ENCODE measurements at regions not wholly inside any gene's neighbourhood (a gene's known extent, or its start where the extent isn't known, plus 50 kb on each side); places are given as distances from the start of the nearest gene placed in this dataset.

- no peak for DNase-seq (ENCODE audit: low read depth in 1 of 2, low spot score in 1 of 2)
These were observed 64.5 kb downstream of the COPS8 start for GRCh38 chr2:237150186-237150585.

DNA sequence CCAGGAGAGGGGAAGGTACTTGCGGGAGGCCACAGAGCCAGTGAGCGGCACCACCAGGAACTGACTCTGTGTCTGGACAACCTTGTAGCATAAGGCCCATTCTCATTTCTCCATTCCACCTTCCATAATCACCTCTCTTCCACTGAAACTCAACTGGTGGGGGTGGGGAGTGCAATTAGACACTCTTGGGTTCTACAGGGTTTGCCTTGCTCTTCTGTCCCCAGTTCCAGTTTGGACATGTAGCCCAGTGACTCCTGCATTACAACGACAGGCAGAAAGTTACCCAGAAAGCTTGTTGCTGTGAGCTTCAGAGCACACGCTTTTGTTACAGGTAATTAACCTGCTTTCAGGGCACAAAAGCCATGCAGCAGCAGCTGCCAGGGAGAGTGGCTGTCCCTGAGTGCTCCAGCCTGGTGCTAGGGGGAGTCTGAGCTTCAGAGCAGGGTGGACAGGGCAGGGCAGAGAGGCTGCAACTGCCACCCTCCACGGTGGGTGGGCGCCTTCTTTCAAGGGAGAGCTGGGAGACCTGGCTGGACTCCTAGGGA lies 65.2 kb downstream of the COPS8 start:
- DNase-seq (ENCODE audit: low read depth in 1 of 2, low spot score in 1 of 2) = no peak

- no peak for DNase-seq (ENCODE audit: low read depth in 1 of 2, low spot score in 1 of 2)
These were observed 66.7 kb downstream of the COPS8 start for GRCh38 chr2:237152361-237152760.

DNA sequence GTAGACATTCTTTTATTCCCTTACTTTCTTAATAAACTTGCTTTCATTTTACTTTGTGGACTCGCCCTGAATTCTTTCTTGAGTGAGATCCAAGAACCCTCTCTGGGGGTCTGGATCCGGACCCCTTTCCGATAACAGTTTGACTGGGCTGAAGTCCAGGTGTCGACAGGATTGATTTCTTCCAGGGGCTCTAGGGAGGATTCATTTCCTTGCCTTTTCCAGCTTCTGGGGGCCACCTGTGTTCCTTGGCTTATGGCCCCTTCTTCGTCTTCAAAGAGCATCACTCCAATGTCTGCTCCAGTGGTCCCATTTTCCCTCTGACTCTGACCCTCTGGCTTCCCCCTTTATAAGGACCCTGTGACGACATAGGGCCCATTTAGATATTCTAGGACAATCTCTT lies 67.5 kb downstream of the COPS8 start:
- no peak for DNase-seq (ENCODE audit: low read depth in 1 of 2, low spot score in 1 of 2)

DNA sequence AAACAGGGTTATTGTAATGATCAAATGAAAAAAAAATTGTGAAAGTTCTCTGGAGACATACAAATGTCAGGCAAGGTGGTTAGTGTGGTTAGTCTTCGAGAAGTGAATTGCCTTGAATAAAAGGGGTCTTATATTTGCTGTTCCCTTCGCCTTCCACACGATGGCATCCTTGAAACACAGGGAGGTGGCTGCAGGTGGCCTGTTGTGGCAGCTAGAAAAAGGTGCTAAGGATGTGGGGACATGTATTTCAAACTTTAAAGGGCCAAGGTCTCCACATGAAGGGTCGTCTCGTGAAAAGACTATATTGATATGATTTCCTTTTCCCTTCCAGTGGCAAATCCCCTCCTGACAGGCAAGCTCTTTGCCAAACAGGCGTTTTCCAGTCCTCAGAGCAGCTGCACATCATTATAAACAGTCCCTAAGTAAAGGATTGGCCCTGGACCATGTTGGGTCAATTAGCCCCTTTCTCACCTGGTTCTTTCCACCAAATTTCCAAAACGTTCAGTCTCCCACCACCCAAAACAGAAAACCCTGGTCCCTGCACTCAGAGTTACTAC lies 68.5 kb downstream of the COPS8 start:
- DNase-seq (ENCODE audit: low read depth in 1 of 2, low spot score in 1 of 2) = peak in 1 of 2 donors; percentile 19

- DNase-seq (ENCODE audit: low read depth in 1 of 2, low spot score in 1 of 2) = no peak
These were observed 69.5 kb downstream of the COPS8 start for GRCh38 chr2:237154884-237155851.

DNA sequence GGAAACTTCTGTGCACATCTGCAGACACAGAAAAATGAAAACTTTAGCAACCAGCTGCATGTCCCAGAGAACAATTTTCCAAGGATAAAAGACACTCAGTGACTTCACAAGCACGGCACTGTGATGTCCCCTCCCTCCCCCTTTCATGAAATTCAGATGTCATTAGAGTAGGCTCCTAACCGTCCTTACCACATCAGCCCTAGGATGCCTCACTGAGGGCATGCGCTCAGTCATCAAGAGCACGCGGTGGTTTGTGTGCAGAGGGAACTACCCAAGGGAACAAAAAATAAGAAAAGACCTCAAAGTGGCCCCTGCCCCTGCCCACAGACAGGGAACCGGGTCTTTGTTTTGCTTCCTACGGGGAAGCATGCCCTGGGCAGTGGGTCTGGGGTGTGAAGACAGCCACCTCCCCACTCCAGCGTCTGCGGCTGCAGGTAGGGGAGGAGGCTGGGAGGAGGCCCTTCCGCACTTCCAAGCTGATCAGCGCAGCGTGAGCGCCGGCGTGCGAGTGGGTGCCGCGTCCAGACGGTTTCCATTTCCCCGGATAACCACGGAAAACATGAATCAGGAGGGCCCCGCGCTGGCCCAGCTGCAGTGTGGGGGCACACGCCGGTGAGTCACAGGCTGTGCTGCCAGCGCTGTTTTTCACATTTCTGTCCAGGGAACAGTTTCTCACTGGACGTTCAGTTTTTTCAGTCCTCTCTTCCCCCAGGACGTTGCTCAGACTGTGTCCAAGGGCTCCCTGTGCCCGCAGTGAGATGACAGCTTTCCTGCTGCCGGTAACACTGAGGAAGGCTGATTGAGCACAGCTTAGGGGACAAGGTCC lies 70.6 kb downstream of the COPS8 start:
- no peak for DNase-seq (ENCODE audit: low read depth in 1 of 2, low spot score in 1 of 2)

DNA sequence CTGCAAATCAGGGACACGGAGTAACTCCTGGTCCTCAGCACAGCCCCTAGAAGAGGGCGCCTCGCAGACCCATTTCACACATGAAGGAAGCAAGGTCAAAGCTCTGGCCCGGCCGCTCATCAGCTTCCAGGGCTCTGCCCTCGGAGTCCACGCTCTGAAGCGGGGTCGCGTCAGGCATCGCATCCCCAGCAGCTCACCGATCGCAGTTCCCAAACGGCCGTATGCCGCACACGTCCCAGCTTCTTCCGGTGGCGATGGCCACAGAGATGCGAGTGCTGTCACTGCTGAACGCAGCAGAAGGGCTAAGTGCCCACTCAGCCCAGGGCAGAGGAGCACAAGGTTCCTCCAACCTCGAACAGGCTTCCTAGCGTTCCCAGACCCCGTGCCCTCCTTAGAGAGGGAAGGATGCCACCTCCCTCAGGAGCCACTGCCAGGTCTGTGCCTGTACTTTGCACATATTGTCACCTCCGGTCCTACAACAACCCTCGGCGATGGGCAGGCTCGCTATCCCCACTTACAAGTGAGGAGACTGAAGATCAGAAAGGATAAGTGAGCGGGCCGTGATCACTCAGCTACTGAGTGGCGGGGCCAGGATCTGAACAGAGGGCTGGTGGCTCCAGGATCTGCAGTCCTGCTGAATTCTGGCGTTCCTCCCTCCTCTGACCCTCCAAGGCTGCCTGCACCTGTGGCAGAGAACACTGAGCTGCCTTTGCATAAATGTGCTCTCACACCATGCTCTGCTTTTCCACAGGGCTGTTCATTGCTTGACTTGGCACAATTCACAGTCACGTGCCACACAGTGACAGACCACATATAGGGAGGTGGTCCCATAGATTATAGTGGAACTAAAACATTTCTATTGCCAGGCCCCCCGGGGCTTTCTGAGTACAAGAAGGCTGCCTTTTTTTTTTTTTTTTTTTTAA lies 71.4 kb downstream of the COPS8 start:
- DNase-seq (ENCODE audit: low read depth in 1 of 2, low spot score in 1 of 2) = no peak

GRCh38 chr2:237157780-237158102 lies 72.1 kb downstream of the COPS8 start:
- DNase-seq (ENCODE audit: low read depth in 1 of 2, low spot score in 1 of 2) = no peak

DNA sequence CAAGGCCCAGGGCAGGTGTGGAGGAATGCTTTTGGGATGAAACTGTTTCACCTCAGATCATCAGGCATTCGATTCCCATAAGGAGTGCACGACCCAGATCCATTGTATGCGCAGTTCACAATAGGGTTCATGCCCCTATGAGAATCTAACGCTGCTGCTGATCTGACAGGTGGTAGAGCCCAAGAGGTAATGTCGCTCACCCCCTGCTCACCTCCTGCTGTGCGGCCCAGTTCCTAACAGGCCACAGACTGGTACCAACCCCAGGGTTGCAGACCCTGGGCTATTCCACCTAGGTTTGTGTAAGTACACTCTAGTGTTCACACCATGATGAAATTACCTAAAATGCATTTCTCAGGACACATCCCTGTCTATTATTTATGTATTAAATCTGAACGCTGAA lies 72.5 kb downstream of the COPS8 start:
- DNase-seq (ENCODE audit: low read depth in 1 of 2, low spot score in 1 of 2) = no peak

GRCh38 chr2:237159006-237159911 lies 73.6 kb downstream of the COPS8 start:
- DNase-seq (ENCODE audit: low read depth in 1 of 2, low spot score in 1 of 2) = no peak

- DNase-seq (ENCODE audit: low read depth in 1 of 2, low spot score in 1 of 2) = no peak
These were observed 74.7 kb downstream of the COPS8 start for GRCh38 chr2:237160271-237160919.

DNA sequence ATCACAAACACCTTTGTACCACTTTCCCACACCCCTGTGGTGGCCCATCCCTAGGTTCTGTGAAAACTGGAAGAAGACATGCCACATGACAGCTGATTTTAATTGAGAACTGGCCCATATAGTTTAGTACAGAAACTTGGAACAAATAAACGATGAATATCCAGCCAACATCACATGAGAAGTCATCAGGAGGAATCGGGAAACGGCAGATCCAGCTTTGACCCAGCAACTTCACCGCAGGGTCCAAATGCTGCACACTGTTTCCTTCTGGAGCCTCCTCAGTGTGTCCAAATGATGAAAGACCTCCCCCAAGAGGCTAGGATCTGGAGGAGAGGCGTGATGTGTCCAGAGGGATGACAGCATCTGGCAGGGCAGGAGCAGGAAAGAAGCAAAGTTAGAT lies 75.5 kb downstream of the COPS8 start:
- no peak for DNase-seq (ENCODE audit: low read depth in 1 of 2, low spot score in 1 of 2)

GRCh38 chr2:237162959-237163358 lies 77.3 kb downstream of the COPS8 start:
- DNase-seq (ENCODE audit: low read depth in 1 of 2, low spot score in 1 of 2) = no peak

- DNase-seq (ENCODE audit: low read depth in 1 of 2, low spot score in 1 of 2) = no peak
These were observed 78.9 kb downstream of the COPS8 start for GRCh38 chr2:237164474-237165042.

DNA sequence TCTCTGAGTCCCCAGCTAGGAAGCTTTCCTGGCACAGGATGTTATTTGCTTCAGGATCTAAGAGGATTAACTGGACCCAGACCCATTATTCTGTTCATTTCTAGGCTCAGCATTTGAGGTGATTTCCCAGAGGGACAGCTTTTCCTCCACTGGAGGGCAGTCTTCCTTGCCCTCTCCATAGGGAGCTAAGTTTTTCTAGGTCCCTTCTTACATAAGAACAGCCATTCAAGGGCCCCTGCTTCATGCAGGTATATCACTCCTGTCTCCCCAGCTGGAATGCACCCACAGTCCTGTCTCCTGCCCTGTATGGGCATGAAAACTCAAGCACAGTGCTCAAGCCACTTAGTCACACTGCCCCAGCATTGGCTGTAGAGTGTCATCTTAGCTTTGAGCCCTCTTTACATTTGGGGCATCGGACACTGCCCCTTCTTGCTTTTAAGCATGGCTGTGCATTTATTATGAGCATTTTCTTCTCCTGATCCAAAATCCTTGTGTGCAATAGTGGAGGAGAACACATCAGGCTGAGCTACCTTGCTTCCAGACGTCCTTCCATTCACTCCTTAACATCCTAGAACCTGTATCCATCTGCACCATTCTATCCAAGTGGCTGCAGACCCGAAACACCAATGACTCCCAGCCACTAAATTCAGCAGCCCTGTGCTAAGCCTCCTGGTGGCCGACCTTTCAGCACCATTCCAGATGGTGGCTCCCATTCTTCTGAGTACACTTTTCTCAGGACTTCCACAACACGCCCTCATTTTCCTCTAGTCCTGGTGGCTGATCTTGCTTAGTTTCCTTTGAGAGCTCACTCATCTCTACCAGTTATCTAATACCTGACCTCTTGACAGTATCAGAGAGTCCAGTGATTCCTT lies 80.0 kb downstream of the COPS8 start:
- no peak for DNase-seq (ENCODE audit: low read depth in 1 of 2, low spot score in 1 of 2)

DNA sequence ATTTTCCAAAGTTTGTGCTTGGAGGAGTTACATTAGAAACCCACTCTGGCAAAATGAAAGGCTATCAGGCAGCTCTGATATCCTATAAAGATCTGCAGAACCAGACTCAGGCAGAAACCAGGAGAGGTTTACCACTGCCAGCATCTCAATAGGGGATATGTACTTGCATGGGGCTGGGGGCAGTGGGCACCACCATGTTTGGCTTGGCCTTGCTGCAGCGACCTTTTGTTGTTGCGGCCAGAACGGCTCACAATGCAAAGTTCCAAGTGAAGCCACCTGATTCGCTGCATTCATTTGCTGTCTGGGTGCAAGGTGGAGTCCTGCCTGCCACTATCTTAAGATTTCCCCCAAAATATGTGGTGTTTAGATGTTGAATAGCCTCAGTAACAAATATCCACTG lies 81.3 kb downstream of the COPS8 start:
- no peak for DNase-seq (ENCODE audit: low read depth in 1 of 2, low spot score in 1 of 2)

- DNase-seq (ENCODE audit: low read depth in 1 of 2, low spot score in 1 of 2) = no peak
These were observed 82.2 kb downstream of the COPS8 start for GRCh38 chr2:237167934-237168333.
